GM12874 (cell line): ENCODE measurements at regions not wholly inside any gene's neighbourhood (a gene's known extent, or its start where the extent isn't known, plus 50 kb on each side); places are given as distances from the start of the nearest gene placed in this dataset.

Experiments used
- TF ChIP-seq, protein P1 (sequence below): IDR thresholded peaks from 2 replicates; pipeline ENCODE4 v1.5.1; 2011; ENCODE audit warnings: low read depth, mild to moderate bottlenecking, control low read depth, low read length, moderate library complexity; ENCODE audit not compliant: insufficient read depth

DNA sequence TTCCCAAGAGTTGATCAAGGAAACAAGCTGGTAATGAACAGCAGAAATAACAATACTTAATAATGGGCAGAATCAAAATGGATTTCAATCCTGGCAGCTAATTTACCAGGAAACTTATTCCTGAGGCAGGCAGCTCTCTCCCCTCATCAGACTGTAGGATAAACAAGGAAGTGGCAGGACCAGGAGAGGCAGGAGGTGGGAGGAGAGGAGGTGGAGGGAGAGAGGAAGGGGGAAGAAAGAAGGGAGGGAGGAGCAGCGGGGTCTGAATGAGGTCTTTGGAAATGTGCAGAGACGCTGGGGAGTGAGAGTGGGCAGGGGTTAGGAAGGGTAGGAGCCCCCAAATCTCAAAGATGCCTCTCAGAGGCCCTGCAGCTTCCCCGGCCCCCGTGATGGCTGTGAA lies 231.5 kb downstream of the BCOR start:
- TF ChIP-seq, protein P1, sequence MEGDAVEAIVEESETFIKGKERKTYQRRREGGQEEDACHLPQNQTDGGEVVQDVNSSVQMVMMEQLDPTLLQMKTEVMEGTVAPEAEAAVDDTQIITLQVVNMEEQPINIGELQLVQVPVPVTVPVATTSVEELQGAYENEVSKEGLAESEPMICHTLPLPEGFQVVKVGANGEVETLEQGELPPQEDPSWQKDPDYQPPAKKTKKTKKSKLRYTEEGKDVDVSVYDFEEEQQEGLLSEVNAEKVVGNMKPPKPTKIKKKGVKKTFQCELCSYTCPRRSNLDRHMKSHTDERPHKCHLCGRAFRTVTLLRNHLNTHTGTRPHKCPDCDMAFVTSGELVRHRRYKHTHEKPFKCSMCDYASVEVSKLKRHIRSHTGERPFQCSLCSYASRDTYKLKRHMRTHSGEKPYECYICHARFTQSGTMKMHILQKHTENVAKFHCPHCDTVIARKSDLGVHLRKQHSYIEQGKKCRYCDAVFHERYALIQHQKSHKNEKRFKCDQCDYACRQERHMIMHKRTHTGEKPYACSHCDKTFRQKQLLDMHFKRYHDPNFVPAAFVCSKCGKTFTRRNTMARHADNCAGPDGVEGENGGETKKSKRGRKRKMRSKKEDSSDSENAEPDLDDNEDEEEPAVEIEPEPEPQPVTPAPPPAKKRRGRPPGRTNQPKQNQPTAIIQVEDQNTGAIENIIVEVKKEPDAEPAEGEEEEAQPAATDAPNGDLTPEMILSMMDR, result no peak

DNA sequence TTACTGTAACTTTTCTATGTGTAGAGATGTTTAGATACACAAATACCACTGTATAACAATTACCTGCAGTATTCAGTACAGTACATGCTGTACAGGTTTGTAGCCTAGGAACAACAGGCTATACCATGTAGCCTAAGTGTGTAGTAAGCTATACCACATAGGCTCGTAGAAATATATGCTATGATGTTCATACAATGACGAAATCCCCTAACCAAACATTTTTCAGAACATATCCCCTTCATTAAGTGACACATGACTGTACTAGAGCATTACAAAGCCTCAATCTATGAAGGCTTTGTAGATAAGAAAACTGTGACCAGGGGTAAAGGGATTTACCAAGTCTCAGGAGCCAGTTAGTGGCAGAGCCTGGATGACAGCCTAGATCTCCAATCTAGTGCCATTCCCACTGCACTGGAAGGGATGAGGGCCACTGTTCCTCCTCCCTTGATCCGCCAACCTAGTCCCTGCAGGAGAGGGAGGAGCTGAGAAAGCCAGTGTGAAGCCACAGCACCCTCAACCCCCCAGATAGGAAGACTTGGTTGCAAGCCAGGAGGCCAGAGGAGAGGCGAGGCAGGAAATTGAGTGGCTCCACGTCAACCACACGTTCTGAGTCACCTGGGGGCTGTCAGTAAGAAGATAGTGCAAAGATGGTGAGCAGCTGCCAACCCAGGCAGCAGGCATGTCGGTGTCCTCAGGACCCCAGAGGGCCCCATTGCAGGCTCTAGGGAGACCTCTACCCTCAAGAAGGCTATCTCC lies 227.7 kb downstream of the BCOR start:
- TF ChIP-seq, protein P1, result no peak

DNA sequence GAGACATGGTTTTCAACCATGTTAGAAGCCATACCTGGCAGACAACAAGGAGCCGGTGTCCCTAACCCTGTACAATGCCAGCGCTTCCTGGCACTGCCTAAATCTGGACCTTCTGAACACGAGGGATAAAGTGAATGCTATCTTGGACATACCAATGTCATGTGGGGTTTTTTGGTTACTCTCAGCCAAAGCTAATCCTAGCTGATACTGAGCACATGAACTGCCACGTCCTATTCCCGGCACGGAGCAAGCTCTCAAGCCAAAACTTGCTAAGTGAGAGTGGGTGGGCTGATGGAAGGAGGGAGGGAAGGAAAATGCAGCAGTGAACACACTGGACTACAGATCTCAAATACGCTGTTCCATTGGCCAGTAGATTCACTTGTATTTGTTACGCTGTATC lies 226.1 kb downstream of the BCOR start:
- TF ChIP-seq, protein P1, result no peak

DNA sequence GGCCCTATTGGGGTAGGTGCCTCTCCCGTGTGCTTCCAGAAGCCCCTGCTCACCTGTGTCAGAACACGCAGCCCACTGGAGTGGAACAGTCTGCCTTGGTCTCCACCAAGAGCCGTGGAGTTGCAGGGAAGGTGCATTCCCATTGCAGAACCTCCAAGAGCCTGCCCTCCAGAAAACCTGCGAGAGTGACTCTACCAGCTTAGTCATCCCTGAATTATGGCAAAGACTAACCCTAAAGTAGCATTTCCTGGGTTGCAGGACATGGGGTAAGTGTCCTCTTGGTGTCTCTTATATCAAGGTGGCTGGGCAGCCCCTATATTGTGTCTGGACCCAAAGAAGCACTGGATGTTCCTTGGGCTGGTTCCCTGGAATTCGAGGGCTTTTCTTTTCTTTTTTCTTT lies 224.6 kb downstream of the BCOR start:
- TF ChIP-seq, protein P1, result no peak

DNA sequence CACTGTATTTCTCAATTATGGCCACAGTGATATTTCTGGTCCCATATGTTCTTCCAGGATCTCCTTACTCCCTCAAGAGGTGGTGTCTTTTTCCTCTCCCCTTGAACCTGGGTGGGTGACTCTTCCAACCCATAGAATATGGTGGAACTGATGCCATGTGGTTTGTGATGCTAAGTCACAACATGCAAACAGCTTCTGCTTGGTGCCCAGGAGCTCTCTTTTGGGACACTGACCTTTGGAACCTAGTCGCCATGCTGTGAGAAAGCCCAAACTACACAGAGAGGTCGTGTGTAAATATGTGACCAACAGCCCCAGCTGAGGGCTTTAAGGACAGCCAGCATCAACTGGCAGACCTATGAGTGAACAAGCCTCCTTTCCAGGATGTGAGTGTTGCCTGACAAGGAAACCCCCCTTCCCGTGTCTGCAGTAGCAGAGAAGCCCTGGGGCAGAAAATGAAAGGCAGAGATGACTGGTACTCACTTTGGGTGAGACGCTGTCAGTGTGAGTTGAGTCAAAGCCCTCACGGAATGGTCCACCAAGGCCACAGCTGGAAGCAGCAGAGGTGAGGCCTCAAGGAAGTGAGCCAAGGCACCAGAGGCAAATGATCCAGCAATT lies 223.4 kb downstream of the BCOR start:
- TF ChIP-seq, protein P1, result no peak

DNA sequence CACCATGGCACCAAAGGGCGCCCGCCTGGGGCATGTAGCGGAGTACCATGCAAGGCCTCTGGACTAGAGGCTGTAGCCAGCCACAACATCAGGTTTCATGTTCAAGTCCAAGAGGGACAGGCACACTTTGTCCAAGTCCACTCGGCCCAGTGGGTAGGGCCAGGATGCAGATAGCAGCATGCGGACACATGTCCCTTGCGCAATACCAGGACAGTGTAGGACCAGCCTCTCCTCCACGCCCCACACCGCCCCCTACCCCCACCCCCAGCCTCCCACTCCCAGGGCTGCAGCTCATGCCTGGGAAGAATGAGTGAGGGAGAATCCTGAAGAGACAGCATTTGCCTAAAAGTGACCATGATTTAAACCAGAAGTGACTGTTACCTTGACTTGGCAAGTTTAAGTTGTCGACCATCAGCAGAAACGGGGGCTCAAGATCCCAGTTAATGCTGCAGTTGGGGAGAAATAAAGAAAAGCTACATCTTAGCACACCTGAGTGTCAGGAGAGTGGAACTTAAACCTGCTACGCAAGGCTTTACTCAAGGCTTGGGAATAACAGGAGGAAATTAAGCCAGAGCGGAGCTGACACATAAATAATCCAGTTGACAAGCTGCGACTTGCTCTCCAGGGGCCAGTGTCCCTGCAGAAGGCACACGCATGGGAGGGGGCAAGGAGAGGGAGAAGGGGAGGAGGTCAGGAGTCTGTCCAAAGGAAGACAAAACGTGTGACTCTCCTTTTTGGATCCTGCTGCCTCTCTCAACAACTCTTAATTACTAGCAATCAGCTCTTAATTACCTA lies 221.7 kb downstream of the BCOR start:
- TF ChIP-seq, protein P1, result no peak

DNA sequence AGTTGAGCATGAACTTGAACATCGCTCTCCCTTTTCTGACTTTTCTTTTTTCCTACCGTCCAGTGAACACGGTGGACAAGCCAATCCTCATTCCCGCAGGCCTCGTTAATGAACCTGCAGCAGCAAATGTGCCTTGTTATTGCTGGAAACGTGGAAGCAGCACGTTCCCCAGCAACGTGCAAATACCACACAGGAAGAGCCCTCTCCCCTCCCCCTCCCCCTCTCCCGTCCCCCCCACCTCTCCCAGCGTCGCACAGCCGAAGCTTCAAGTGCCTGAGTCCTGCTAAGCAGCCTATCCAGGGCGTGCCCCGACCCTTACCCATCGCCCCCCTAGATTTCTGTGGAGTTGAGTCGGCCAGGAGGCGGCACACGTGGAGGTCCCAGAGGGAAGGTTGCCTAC lies 219.9 kb downstream of the BCOR start:
- TF ChIP-seq, protein P1, result no peak
